GM18858 (cell line): ENCODE measurements at regions not wholly inside any gene's neighbourhood (a gene's known extent, or its start where the extent isn't known, plus 50 kb on each side); places are given as distances from the start of the nearest gene placed in this dataset.
"Not testable (repeated sequence)": the region's sequence is repeated elsewhere in the genome, so short reads cannot be mapped to it uniquely, and the experiment has no call there.

Experiments
- ATAC-seq: cut with Tn5 transposase; IDR thresholded peaks from one replicate; pipeline ENCODE4 v1.9.1; 2021; ENCODE audit not compliant: unreplicated experiment

DNA sequence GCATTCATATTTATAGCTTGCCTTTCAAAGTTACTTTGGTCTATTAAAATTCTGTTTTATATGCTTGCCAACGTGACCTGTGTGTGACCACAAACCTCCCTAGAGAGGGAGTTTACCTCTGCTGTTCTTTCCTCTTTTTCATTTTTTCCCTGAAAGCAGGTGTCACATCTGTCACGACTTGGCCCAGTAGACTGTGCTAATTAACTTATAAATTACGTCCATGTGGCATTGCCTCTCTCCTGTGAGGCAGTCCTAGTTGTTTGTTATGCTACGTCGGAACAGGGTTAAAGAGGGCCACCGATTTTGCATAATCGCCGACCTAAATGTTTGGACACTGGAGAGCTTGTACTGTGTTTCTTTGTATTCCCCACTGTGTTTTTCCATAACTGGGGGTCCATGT, 343.9 kb upstream of the FLRT2 start:
- ATAC-seq: no peak

DNA sequence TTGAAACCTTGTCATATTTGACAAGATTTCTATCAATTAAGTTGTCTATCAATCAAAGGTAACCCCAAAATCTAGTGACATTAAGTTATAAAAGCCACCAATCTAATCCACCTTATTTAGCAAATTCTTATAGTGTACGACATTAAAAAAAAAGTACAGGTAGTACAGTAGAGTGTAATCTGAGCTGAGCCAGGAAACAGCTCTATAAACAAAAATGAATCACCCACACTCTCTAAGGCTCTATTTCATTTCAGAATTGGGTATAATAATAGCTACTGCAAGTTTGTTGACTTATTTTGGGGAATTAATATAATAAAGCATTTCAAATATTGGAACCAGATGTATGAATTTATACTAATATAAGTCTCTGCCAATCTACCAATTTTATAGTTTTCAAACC, 342.4 kb upstream of the FLRT2 start:
- ATAC-seq: no peak

GRCh38 chr14:85188836-85189235, 341.1 kb upstream of the FLRT2 start:
- ATAC-seq: no peak

DNA sequence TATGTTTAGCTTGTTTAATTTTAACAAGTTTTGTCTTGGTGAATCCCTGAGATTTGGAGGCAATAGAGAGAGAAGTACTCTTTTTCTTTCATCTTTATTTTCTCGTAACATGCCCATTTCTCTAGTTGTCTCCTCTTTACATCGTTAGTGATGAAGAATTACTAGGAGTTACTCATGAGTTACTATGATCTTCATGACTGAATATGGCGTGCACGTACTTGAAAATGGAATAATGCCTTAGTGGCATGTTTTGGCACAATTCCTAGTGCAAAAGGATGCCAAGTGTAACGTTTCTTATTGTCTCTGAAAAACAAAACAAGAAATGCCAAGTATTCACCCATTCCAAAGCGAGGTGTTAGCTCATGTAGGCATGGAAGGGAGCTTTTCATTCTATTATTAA, 340.7 kb upstream of the FLRT2 start:
- not testable (repeated sequence) for ATAC-seq

DNA sequence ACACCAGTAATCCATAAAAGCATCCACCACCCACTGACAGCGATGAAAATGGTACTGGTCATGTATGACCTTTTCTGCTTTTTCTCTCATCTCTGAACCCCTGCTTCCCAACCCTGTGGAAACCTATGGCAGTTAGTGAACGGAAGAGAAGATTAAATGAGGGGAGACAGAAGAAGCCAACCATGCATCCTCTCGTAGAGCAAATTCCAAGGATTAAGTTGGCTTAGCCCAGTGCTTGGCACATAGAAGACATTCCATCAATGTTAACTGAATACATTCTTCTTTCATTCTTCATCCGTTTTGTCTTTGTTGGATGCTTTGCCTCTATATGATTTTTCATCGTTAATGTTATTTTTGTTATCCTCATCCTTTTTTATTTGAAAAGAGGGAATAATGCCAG, 339.7 kb upstream of the FLRT2 start:
- no peak for ATAC-seq

GRCh38 chr14:85191986-85192385, 338.0 kb upstream of the FLRT2 start:
- no peak for ATAC-seq

GRCh38 chr14:85195872-85196477, 334.0 kb upstream of the FLRT2 start:
- no peak for ATAC-seq

DNA sequence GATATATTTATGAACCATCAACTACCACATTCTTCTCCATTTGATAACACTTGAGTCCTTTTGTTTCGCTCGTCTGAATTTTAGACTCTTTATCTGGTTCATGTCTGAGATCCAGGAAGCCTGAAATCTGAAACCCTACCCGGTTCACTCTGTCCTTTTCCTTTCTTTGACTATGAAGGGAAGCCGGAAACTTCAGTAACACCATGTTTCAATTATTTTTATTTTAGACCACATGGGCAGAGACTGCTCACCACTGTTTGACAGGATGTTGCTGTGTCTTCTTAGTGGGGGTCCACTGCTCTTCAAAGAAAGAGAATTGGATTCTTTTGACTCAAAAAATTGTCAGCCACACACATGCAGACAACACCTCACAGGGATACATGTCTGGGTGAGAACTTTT, 331.9 kb upstream of the FLRT2 start:
- ATAC-seq: no peak

DNA sequence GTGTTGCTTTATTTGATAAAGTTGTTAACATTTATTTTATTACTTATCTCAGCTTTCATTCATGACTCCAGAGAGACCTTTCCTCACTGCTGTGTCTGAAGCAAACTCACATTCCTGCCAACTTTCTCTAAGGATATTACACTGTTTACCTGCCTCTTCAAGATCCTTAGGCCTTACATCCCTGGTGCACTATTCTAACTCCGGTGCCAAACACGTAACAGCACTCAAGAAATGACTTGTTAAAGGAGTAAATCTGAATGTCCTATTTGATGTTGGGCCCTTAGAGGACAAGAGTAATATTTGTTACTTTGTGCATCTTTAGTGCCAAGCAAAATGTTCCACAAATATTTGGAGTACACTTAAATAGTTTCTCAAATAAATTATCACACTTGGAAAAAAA, 324.1 kb upstream of the FLRT2 start:
- no peak for ATAC-seq

DNA sequence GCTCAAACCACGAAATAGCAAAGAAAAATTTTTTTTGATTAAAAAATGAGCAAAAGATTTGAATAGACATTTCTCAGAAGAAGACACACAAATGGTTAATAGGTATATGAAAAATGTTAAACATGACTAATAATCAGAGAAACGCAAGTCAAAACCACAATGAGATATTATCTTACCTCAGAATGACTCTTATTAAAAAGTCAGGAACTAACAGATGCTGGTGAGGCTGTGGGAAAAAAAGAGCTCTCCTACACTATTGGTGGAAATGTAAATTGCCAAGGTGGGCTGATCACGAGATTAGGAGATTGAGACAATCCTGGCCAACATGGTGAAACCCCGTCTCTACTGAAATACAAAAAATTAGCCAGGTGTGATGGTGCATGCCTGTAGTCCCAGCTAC, 315.5 kb upstream of the FLRT2 start:
- no peak for ATAC-seq

DNA sequence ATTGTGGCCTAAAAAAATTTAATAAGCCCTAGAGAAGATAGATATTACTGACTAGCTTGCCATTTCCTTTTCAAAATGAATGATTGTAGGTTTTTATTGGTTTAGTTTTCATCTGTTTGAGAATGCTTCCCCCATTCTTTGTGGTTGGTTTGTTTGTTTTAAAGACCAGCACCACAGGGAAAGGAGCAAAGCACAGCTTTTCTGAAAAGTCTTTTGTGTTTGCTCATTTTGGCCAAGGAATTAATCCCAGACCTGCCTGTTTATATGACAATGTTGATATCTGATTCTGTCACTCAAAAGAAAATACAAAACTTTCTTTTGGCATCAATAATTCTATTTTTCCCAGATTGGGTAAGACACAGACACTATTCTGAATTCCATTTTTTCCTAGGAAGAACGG, 312.5 kb upstream of the FLRT2 start:
- no peak for ATAC-seq

GRCh38 chr14:85218982-85219381, 311.0 kb upstream of the FLRT2 start:
- no peak for ATAC-seq

- no peak for ATAC-seq
Observed at GRCh38 chr14:85221832-85222231, 308.1 kb upstream of the FLRT2 start.

GRCh38 chr14:85222341-85222740, 307.6 kb upstream of the FLRT2 start:
- no peak for ATAC-seq

GRCh38 chr14:85223667-85224066, 306.3 kb upstream of the FLRT2 start:
- no peak for ATAC-seq

DNA sequence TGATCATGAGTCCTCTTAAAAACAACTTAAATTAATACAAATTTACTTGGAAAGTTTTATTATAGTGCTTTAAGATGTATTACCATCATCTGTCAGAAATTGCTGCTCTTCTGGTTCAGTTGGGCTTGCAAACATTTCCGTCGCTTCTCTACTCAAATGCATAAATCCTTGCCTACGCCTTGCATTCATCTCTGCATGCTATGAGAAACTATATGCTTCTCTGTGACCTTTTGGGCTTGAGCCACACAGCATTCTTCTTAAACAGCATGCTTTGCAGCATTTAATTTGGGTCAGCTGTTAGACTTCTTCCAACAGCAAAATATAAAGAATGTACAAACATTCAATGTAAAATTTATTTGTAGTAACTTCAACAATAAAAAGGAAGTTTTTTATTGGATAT, 305.7 kb upstream of the FLRT2 start:
- no peak for ATAC-seq

- no peak for ATAC-seq
Observed at GRCh38 chr14:85233756-85234155, 296.2 kb upstream of the FLRT2 start.

GRCh38 chr14:85234156-85235025, 295.6 kb upstream of the FLRT2 start:
- no peak for ATAC-seq

DNA sequence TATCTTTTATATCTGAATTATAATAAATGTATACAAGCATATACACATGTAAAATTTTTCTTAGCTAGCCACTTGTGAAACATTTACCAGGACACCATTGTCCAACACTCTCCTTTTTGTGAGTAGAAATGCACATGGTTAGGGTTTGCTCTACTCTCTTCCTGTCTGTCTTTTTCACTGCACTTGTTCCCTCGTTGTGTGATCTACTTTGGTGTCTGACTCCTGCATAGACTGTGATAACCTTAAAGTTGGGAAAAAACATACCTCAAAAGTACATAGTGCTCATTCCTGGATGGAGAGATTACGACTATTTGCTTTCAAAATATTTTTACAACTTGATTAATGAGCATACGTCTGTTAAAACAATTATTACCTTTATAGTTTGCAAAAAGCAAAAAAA, 294.1 kb upstream of the FLRT2 start:
- ATAC-seq: no peak

DNA sequence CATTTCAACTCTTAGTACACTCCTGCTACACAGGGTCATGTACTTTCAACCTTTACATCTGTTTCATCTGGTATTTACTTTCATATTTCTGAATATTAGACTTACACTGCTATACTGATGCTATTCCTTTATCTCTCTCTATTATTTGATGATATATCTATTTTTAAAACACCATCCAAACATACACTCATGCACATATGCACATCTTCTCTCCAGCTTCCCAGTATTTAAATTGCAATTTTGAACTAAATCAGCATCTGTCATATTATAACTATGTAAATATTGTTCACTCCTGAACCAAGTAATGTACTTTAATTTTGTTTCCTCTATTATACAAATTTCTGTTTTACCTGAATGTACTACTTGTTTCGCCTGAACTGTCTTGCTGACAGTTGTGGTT, 293.6 kb upstream of the FLRT2 start:
- ATAC-seq: no peak

DNA sequence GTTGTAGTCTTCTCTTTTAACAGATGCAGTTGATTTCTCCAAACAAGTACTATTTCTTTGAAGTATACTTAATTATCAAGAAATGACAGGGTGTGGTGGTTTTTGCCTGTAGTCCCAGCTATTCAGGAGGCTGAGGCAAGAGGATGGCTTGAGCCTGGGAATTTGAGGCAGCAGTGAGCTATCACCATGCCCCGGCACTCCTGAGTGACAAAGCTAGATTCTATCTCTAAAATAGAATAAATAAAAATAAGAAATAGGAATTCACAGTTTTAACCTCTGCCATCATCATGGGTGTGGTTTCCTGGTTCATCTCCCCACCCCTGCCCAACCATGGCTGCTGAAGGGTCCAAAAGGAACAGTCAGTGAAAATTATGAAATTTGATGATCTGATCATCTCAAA, 290.2 kb upstream of the FLRT2 start:
- no peak for ATAC-seq

- no peak for ATAC-seq
Observed at GRCh38 chr14:85241022-85241855, 288.7 kb upstream of the FLRT2 start.
